CD4-positive, alpha-beta T cell (primary cell): ENCODE measurements at regions not wholly inside any gene's neighbourhood (a gene's known extent, or its start where the extent isn't known, plus 50 kb on each side); places are given as distances from the start of the nearest gene placed in this dataset.

Source experiments
- ATAC-seq: fragments of 200-7000 bp; cut with Tn5 transposase; one replicate; pipeline ENCODE4 v1.10.0; 2022; ENCODE audit warnings: mild to moderate bottlenecking; ENCODE audit not compliant: poor library complexity
- CTCF ChIA-PET: fragments of 350-600 bp; sonication (Branson Sonifier 250); formaldehyde crosslinking; loops from one replicate; lab custom pipeline; 2021; ENCODE audit warnings: antibody characterized with exemption, inconsistent platforms; lab: Charles Lee
- POLR2A ChIA-PET: fragments of 350-600 bp; sonication (Branson Sonifier 250); formaldehyde crosslinking; loops from one replicate; lab custom pipeline; 2021; ENCODE audit warnings: antibody characterized with exemption, inconsistent platforms; lab: Charles Lee
- DNase-seq, 14 experiments: peaks; one replicate each; pipeline ENCODE4 v3.0.0-alpha.2; 2013 to 2020; ENCODE audit warnings: mixed read lengths in 2 of 14
- H3K27ac ChIP-seq, 2 donors: one replicate each; pipeline versions ENCODE4 v1.5.1 to v1.7.0; 2013; ENCODE audit warnings: low read length in 2 of 2, low read depth in 1 of 2, mild to moderate bottlenecking in 1 of 2
- H3K27me3 ChIP-seq, 2 experiments: 1 replicate in 1 of 2; 2 replicates in 1 of 2; pipeline versions ENCODE4 v1.6.1 to v1.7.0; 2013; ENCODE audit warnings: low read length in 2 of 2, control low read depth in 1 of 2, mild to moderate bottlenecking in 1 of 2, moderate library complexity in 1 of 2; ENCODE audit not compliant: insufficient read depth in 2 of 2, control insufficient read depth in 1 of 2
- H3K36me3 ChIP-seq: one replicate; pipeline ENCODE4 v1.6.1; 2013; ENCODE audit warnings: low read length, control low read depth; ENCODE audit not compliant: insufficient read depth
- H3K4me1 ChIP-seq: one replicate; pipeline ENCODE4 v1.6.1; 2013; ENCODE audit warnings: low read length, control low read depth; ENCODE audit not compliant: insufficient read depth
- H3K4me3 ChIP-seq: one replicate; pipeline ENCODE4 v1.5.1; 2013; ENCODE audit warnings: mild to moderate bottlenecking, low read length, moderate library complexity
- H3K9me3 ChIP-seq, 2 experiments: 1 replicate in 1 of 2; 2 replicates in 1 of 2; pipeline versions ENCODE4 v1.6.1 to v1.7.0; 2013; ENCODE audit warnings: low read length in 2 of 2, mild to moderate bottlenecking in 2 of 2, control low read depth in 1 of 2, moderate library complexity in 1 of 2; ENCODE audit not compliant: control insufficient read depth in 1 of 2, insufficient read depth in 1 of 2
- H3K27ac Mint-ChIP-seq: one replicate; pipeline ENCODE4 v1.8.0; 2020; ENCODE audit warnings: mixed read lengths
- H3K27me3 Mint-ChIP-seq: one replicate; pipeline ENCODE4 v1.8.0; 2021; ENCODE audit warnings: mixed read lengths
- H3K36me3 Mint-ChIP-seq: one replicate; pipeline ENCODE4 v1.8.0; 2021; ENCODE audit warnings: low read depth, mixed read lengths
- H3K4me1 Mint-ChIP-seq: one replicate; pipeline ENCODE4 v1.8.0; 2021; ENCODE audit warnings: low read depth, mixed read lengths
- H3K4me3 Mint-ChIP-seq: one replicate; pipeline ENCODE4 v1.8.0; 2020; ENCODE audit warnings: mild to moderate bottlenecking, mixed read lengths
- H3K9me3 Mint-ChIP-seq: one replicate; pipeline ENCODE4 v1.8.0; 2020; ENCODE audit warnings: mixed read lengths
- intact Hi-C, 2 experiments: fragments of 100-400 bp; cut with DNase I in 1 of 2; cut with micrococcal nuclease in 1 of 2; formaldehyde crosslinking; loops; one replicate each; pipeline versions ENCODE4 v1.15.1 to v1.9.0; 2023 to 2025; cut with DNase I, micrococcal nuclease
- TF ChIP-seq, protein P1 (sequence below): fragments of 200-600 bp; IDR thresholded peaks from one replicate; pipeline ENCODE4 v1.8.0; 2022; ENCODE audit warnings: antibody characterized with exemption, mild to moderate bottlenecking

DNA sequence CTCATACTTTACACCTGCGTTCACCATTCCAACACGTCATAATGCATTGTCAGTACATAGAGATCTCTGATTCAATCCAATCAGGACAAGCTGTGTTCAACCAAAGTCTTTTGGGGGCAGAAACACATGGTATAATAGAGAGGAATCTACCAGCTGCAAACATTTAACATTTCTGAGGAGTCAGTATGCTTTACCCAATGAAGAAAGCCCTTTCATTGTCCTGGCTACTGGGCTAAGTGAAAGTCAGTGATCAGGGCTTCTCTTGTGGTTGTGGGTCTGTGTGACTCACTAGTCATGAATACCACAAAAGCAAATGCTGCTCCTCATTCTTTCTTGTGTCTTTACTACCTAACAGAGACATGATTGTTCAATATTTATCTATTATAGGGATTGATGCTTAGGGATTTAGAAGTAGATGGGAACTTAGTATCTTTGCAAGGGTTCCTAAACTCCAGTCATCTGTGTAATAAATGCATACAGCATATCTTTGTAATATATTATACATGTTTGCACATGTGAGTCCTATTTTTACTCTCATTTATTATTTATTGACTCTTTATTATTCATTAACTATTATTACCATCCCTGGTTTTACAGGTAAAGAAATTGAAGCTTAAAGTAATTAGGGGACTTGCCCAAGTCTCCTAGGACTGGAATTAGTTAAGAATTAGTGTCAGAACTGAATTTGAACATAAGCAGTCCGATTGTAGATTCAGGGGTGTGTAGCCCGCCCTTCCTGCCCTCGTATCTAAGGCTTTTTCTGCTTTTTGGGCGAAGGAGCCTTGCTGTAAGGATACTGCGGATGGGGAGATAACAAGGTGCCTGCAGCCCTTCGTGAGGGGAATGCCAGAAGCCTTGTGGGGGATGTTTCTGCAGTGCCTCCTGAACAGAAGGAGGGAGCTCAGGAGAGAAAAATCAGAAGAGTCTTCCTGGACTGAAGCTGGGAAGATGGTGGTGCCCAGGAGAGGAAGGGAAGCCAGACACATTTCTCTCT lies 353.1 kb upstream of the BOD1L1 start:
- ATAC-seq = no peak
- CTCF ChIA-PET = no interaction called here
- H3K4me1 ChIP-seq = no peaks in the 10 kb centered on the region

DNA sequence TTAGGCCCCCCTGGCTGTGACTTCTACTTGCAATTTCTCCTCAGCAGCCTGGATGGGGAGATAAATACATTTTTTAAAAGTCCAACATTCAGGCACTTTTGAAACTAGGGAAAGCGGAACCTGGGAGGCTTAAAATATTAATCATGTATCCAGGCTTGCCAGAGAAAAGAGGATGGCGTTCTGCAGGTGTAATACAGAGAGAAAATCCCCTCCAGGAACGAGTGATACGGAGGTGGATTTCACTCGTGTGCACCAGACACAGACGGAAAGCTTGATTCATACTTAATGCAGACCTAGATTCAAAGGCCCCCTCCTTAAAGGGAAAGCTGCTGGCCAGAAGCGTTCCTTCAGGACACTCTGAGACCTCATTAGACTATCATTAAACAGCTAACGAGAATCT lies 354.0 kb upstream of the BOD1L1 start:
- Mint-ChIP-seq H3K4me3 (no peak overlapping the region), H3K4me1 (no peaks in the 10 kb centered on the region), H3K9me3 (no peaks in the 10 kb centered on the region), H3K36me3 (no peaks in the 10 kb centered on the region), H3K27ac (no peak overlapping the region), H3K27me3 (no peaks in the 10 kb centered on the region)
- CTCF ChIA-PET = no interaction called here
- POLR2A ChIA-PET = no interaction called here
- H3K9me3 ChIP-seq = no peaks in the 10 kb centered on the region
- no peak overlapping the region for H3K4me3 ChIP-seq
- DNase-seq (no peak), ATAC-seq (no peak)
- TF ChIP-seq, protein P1, sequence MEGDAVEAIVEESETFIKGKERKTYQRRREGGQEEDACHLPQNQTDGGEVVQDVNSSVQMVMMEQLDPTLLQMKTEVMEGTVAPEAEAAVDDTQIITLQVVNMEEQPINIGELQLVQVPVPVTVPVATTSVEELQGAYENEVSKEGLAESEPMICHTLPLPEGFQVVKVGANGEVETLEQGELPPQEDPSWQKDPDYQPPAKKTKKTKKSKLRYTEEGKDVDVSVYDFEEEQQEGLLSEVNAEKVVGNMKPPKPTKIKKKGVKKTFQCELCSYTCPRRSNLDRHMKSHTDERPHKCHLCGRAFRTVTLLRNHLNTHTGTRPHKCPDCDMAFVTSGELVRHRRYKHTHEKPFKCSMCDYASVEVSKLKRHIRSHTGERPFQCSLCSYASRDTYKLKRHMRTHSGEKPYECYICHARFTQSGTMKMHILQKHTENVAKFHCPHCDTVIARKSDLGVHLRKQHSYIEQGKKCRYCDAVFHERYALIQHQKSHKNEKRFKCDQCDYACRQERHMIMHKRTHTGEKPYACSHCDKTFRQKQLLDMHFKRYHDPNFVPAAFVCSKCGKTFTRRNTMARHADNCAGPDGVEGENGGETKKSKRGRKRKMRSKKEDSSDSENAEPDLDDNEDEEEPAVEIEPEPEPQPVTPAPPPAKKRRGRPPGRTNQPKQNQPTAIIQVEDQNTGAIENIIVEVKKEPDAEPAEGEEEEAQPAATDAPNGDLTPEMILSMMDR = no peak
- no peaks in the 10 kb centered on the region for H3K27me3 ChIP-seq
- H3K36me3 ChIP-seq = no peaks in the 10 kb centered on the region
- intact Hi-C loops = no loop called here
- no peak overlapping the region for H3K27ac ChIP-seq
- H3K4me1 ChIP-seq = no peaks in the 10 kb centered on the region

More for the DNA sequence above, 353.1 kb upstream of the BOD1L1 start:
- no peaks in the 10 kb centered on the region for H3K9me3 ChIP-seq
- no peaks in the 10 kb centered on the region for H3K4me1 Mint-ChIP-seq
- H3K36me3 Mint-ChIP-seq = no peaks in the 10 kb centered on the region
- TF ChIP-seq, protein P1 = no peak
- no peaks in the 10 kb centered on the region for H3K27me3 Mint-ChIP-seq
- H3K9me3 Mint-ChIP-seq = no peaks in the 10 kb centered on the region
- POLR2A ChIA-PET = no interaction called here
- no peak overlapping the region for H3K4me3 ChIP-seq
- no peak overlapping the region for H3K27ac Mint-ChIP-seq
- H3K27me3 ChIP-seq = no peaks in the 10 kb centered on the region
- no peak overlapping the region for H3K4me3 Mint-ChIP-seq
- no peak overlapping the region for H3K27ac ChIP-seq
- intact Hi-C loops = no loop called here
- no peaks in the 10 kb centered on the region for H3K36me3 ChIP-seq
- DNase-seq = no peak

DNA sequence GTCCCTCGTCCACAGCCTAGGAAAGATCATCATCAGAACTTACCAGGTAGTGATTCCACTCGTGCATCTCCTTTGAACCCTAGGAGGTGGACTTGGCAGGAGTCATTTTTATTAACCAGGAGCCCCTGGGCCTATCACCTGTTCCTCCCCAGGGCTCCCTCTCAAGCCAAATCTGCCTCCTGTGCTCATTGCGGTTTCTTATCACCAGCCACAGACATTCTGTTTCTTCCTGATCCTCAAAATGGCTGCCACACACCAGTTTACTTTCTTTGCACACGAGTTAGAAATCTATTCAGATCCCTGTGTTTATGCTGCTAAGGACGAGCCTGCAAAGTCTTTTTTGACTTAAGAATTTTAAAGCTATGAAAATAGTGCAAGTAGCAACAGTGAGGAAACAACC lies 354.5 kb upstream of the BOD1L1 start:
- no peaks in the 10 kb centered on the region for H3K27me3 Mint-ChIP-seq
- DNase-seq (no peak), ATAC-seq (no peak)
- H3K4me1 Mint-ChIP-seq = no peaks in the 10 kb centered on the region
- Histone ChIP-seq H3K27ac (no peak overlapping the region), H3K4me3 (no peak overlapping the region), H3K36me3 (no peaks in the 10 kb centered on the region), H3K4me1 (no peaks in the 10 kb centered on the region), H3K27me3 (no peaks in the 10 kb centered on the region), H3K9me3 (no peaks in the 10 kb centered on the region)
- intact Hi-C loops = no loop called here
- CTCF ChIA-PET = no interaction called here
- no peak overlapping the region for H3K27ac Mint-ChIP-seq
- no peak overlapping the region for H3K4me3 Mint-ChIP-seq
- POLR2A ChIA-PET = no interaction called here
- H3K9me3 Mint-ChIP-seq = no peaks in the 10 kb centered on the region
- TF ChIP-seq, protein P1 = no peak
- H3K36me3 Mint-ChIP-seq = no peaks in the 10 kb centered on the region
